Left hindlimb (tissue), 1 donor: ENCODE measurements at regions not wholly inside any gene's neighbourhood (a gene's known extent, or its start where the extent isn't known, plus 50 kb on each side); places are given as distances from the start of the nearest gene placed in this dataset.

Source experiments
- DNase-seq: peaks from one replicate; pipeline ENCODE4 v3.0.0-alpha.2; 2018

DNA sequence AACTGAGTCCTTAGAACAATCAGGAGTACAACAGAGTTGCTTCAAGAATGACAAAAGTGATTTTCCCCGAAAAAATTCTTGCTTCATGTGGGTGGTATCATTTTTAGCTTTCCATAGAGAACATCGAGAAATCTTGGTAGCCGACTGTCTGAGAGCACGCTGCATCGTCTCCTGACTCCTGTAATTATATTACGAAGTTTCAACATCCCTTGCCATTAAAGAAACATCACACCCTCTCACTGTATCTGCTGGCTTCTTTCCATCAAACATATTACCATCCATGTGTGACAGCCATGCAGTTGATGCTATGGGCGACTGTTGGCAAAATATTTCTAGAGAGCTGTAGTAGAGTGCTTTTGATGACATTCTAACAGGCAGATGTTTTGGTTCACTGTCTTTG is 311.2 kb downstream of the CMPK2 start:
- no peak for DNase-seq

DNA sequence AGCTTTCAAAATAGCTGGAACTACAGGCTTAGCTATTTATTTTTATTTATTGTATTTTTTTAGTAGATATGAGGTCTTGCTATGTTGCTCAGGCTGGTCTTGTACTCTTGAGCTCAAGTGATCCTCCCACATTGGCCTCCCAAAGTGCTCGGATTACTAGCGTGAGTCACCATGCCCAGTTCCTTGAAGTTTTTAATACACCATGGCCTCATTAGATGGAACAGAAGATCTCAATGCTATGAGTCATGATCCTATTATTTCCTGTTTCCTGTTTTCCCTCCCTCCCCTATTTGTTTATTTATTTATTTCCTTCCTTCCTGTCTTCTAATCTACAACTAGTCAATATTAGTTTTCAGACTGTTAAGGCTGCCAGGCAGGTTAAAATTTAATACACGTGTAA is 309.0 kb downstream of the CMPK2 start:
- no peak for DNase-seq

- no peak for DNase-seq
Measured at GRCh38 chr2:6557737-6558136, 308.0 kb downstream of the CMPK2 start.

- no peak for DNase-seq
Measured at GRCh38 chr2:6562771-6563170, 302.9 kb downstream of the CMPK2 start.

- DNase-seq = no peak
Measured at GRCh38 chr2:6564326-6564725, 301.4 kb downstream of the CMPK2 start.

DNA sequence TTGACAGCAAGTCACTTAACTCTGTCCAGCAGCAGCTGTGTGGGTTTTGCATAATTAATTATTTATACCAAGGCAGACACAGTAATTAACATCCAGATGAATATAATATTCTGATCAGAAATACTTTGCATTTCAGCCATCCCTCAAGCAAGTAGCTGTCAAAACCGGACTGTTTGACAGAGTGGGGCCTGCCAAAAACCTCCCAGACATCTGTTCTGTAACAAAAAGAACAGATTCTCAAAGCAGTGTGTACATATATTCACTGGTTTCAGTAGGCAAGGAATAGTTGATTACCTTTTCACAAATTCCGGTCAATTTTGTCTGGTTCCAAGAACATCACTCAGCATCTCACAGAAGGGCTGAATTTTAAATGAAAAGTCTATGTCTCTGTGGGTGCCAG is 291.6 kb downstream of the CMPK2 start:
- DNase-seq = no peak

DNA sequence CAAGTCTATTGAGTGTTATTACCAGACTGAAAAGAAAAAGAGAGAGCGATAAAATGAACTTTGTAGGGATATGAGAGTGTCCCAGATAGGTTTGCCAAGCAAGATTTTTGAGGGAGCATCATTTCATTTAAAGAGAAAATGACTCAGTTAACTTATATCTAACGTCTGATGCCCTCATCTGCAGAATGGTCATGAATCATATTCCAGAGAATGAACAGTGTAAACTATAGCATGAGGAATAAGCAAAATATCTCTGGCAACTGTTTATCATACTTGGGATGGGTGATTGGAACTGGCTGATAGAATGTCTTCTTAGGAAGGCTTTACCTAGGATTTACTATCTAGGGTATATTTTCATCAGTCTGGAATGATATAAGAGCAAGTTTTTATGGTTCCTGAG is 289.4 kb downstream of the CMPK2 start:
- DNase-seq = no peak

DNA sequence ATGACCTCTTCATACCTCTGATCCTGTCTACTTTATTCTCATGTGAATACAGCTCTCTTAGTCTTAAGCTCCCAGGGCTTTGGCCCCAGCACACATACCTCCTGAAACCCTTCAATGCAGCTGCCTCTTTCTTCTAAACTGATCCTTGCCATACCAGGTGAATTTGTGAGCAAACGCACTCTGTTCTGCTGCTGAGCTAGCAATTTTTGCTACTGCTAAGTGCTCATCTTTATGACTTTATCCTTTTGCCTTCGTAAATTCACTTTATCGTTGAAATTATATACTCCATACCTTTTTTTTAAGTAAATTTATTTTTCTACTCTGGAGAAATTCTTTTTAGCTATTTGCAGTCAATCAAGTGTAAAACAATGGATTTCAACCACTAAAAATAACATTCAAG is 287.7 kb downstream of the CMPK2 start:
- DNase-seq = no peak

- no peak for DNase-seq
Measured at GRCh38 chr2:6578416-6578815, 287.3 kb downstream of the CMPK2 start.

GRCh38 chr2:6579281-6579680 is 286.4 kb downstream of the CMPK2 start:
- DNase-seq = no peak

- DNase-seq = no peak
Measured at GRCh38 chr2:6580982-6581381, 284.7 kb downstream of the CMPK2 start.

GRCh38 chr2:6589150-6589549 is 276.6 kb downstream of the CMPK2 start:
- DNase-seq = no peak

DNA sequence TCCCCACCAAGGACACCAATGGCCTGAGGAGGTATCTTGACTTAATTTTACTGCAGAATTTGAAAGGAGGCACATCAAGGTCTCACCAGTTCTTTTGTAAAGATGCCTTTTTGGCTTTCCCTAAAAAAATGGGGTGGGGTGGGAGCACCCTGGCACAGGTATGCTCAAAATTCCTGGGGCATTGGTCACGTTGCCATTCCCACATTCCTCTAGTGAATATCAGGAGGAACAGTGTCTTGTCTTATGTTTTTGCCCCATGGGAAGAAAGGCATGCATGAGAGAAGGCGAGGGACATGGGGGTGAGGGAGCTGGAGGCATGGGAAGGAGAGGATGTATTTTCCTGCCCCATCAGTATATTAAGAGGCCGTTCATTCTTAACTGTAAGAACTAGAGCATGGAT is 275.3 kb downstream of the CMPK2 start:
- DNase-seq = no peak

- no peak for DNase-seq
Measured at GRCh38 chr2:6602471-6602870, 263.2 kb downstream of the CMPK2 start.

GRCh38 chr2:6605836-6606505 is 259.7 kb downstream of the CMPK2 start:
- DNase-seq = no peak

GRCh38 chr2:6617794-6618193 is 247.9 kb downstream of the CMPK2 start:
- no peak for DNase-seq

DNA sequence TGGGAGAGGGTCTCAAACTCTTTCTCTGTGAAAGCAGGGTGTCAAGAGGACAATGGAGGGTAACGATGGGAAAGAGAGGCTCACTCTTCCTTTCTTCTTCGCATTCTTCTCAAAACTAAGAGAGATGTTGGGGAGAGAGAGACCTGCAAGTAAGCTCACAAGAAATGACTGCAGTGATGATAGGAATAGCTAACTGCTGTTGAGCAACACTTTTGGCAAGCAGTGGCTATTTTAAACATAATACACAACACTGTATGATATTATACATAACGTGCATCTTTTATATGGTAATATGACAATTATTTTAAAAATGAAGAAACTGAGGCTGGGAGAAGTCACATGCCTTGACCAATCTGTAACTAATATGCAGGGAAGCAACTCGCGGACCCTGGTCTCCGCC is 247.5 kb downstream of the CMPK2 start:
- DNase-seq = no peak

- no peak for DNase-seq
Measured at GRCh38 chr2:6623746-6624145, 242.0 kb downstream of the CMPK2 start.

DNA sequence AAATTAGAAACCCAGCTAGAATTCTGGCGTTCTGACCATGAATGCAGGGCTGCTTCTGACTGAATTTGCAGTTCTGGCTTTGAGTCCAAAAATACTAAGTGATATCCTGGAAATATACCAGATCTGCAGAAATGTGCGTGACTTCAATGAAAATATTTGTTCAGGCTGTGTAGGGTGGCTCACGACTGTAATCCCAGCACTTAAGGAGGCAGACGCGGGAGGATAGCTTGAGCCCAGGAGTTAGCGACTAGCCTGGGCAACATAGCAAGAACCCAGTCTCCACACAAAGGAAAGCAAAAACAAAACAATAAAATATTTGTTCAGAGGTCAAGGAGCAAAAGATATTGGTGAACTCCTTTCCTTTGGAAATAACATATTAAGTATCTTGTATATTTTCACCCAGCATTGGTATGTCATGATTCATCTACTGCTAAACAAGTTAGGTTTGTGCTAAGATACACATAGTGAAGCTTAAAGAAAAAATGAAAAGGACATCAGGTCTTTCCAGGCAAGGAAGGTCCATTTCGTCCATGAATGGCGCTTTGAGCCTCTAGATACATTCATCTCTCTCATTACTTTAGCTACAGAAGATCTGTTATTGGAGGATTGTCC is 239.2 kb downstream of the CMPK2 start:
- no peak for DNase-seq

GRCh38 chr2:6627316-6627715 is 238.4 kb downstream of the CMPK2 start:
- no peak for DNase-seq

DNA sequence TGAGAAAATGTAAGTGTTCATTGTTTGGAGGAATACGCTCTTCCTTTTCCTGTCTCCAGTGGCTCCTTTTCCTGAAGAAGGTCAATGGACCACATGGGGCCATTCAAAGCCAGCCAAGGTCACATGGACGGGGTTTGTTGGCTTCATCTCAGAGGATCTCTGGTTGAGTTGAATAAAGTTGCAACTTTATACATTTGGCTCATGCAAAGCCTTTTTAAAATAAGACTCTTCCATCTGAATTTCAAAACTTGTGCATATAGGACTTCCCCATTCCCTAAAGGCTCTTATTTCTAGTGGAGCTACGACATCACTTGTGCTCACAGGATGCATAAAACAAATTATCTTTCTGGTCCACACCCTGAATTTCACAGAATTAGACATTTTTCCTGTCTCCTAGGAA is 235.5 kb downstream of the CMPK2 start:
- DNase-seq = peak; percentile 43

DNA sequence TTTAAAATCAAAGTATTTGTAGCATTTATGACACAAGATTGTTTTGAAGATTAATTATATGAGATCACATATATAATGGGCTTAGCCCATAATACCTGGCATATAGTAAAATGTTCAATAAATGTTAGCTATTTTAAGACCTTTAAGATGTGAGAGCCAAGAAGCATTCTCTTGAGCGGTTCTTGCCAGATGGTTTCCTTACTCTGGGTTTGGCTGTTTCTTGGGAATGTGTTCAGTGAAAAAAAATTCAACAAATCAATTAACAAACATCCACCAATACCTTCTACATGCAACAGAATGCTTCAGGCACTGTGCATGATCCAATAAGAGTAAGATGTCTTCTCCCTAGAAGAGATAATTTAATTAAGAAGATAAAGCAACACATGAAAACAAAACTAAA is 230.4 kb downstream of the CMPK2 start:
- DNase-seq = no peak

GRCh38 chr2:6637330-6637729 is 228.4 kb downstream of the CMPK2 start:
- DNase-seq = no peak

GRCh38 chr2:6639929-6640620 is 225.6 kb downstream of the CMPK2 start:
- DNase-seq = no peak

GRCh38 chr2:6640621-6641015 is 225.1 kb downstream of the CMPK2 start:
- DNase-seq = no peak
